ENCODE measurements at regions not wholly inside any gene's neighbourhood (a gene's known extent, or its start where the extent isn't known, plus 50 kb on each side); places are given as distances from the start of the nearest gene placed in this dataset.

DNA sequence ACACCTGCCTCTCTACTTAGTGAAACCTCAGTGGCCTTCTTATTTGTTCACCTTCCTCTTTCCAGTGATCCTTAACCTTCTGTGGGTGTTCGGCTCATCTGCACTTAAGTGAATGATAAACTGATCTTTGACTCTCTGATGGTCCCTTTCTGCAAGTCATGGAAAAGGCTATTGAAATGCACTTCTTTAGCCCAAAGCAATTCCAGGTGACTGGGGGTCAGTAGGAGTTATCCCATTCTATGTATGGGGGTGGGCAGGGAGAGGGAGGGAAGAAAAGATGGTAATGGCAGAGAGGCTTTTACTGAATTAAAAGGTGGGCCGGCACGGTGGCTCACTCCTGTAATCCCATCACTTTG, 170.8 kb downstream of the RGS9 start:
- Histone ChIP-seq H4K20me1 (ENCODE audit: insufficient read depth, low read length) (no peaks in the 10 kb centered on the region), H3K36me3 (ENCODE audit: insufficient read depth, low read length) (no peaks in the 10 kb centered on the region), H3K9ac (ENCODE audit: low read length) (no peak overlapping the region), H3K27ac (ENCODE audit: low read depth, low read length) (no peak overlapping the region), H3K4me1 (ENCODE audit: insufficient read depth, low read length) (no peaks in the 10 kb centered on the region), H3K27me3 (ENCODE audit: insufficient read depth, low read length) (peaks cover 19% of the 10 kb centered on the region), H3K9me3 (ENCODE audit: insufficient read depth, low read depth, low read length) (no peaks in the 10 kb centered on the region), H3K79me2 (ENCODE audit: insufficient read depth, low read length) (no peaks in the 10 kb centered on the region), H3K4me2 (ENCODE audit: low read length) (no peak overlapping the region), H2AFZ (ENCODE audit: low read depth, low read length) (no peak overlapping the region), H3K4me3 (ENCODE audit: insufficient read depth, low read depth, low read length) (no peak overlapping the region)
- peaks cover 34% of the 10 kb centered on the region for H3K27me3 Mint-ChIP-seq (ENCODE audit: low read depth, unreplicated experiment)
- peaks cover 9% of the 10 kb centered on the region for H3K9me3 Mint-ChIP-seq (ENCODE audit: unreplicated experiment)
- H3K27ac Mint-ChIP-seq (ENCODE audit: unreplicated experiment), result no peak overlapping the region
- no peak for FAIRE-seq
- TF ChIP-seq, protein P1, sequence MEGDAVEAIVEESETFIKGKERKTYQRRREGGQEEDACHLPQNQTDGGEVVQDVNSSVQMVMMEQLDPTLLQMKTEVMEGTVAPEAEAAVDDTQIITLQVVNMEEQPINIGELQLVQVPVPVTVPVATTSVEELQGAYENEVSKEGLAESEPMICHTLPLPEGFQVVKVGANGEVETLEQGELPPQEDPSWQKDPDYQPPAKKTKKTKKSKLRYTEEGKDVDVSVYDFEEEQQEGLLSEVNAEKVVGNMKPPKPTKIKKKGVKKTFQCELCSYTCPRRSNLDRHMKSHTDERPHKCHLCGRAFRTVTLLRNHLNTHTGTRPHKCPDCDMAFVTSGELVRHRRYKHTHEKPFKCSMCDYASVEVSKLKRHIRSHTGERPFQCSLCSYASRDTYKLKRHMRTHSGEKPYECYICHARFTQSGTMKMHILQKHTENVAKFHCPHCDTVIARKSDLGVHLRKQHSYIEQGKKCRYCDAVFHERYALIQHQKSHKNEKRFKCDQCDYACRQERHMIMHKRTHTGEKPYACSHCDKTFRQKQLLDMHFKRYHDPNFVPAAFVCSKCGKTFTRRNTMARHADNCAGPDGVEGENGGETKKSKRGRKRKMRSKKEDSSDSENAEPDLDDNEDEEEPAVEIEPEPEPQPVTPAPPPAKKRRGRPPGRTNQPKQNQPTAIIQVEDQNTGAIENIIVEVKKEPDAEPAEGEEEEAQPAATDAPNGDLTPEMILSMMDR (IDR thresholded peaks at IDR 0.05; ENCODE audit: insufficient read depth, low read depth, low read length), result no peak
- TF ChIP-seq EZH2 (IDR thresholded peaks at IDR 0.05; ENCODE audit: insufficient read depth, low read length), result no peak
- peaks cover 2% of the 10 kb centered on the region for H3K36me3 Mint-ChIP-seq (ENCODE audit: low read depth, unreplicated experiment)
- no peak overlapping the region for H3K4me3 Mint-ChIP-seq (ENCODE audit: unreplicated experiment)
- no peak for DNase-seq (ENCODE audit: low read depth)
- no peaks in the 10 kb centered on the region for H3K4me1 Mint-ChIP-seq (ENCODE audit: low read depth, unreplicated experiment)

DNA sequence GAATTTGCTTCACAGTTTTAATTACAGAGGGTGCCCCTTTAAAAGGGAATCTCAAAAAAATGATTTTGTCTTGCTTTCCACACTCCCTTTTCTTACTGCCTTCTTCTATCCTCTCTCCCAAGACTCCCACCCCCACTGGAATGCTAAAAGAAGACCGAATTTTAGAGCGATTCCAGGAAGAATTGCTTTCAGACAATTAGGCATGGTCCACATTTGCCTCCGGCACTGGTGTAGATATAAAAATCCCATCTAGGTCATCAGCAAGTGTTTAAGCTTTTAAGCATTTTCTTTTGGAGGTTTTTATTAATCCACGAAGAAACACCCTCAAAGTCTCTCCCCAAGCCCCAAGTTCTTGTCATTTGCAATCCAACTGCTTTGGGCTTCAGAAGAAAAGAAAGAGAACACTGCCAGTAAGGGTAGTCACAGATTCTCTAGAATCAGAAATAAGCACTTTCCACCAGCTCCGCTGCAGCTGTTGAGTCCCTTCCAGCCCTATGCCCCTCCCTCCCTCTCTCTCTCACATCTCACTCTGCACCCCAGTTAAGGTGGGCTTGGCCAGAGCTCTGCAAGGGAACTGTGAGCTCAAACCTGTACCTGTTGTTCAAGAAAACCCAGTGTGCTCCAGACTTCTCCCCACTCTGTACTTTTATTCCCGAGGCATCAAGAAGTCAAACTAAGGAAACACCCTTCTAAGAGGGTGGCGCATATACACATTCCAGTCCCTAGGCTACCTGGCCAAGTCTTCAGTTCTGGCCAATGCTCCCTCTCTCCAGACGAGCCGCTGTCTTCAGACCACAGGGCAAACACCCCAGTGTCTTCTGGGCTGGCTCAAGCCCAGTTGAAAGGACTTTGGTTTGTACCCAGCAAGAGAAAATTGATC, 170.2 kb downstream of the RGS9 start:
- peaks cover 19% of the 10 kb centered on the region for H3K27me3 ChIP-seq (ENCODE audit: insufficient read depth, low read length)
- Mint-ChIP-seq H3K4me3 (ENCODE audit: unreplicated experiment) (no peak overlapping the region), H3K27me3 (ENCODE audit: low read depth, unreplicated experiment) (peaks cover 33% of the 10 kb centered on the region), H3K4me1 (ENCODE audit: low read depth, unreplicated experiment) (no peaks in the 10 kb centered on the region), H3K36me3 (ENCODE audit: low read depth, unreplicated experiment) (peaks cover 4% of the 10 kb centered on the region), H3K27ac (ENCODE audit: unreplicated experiment) (no peak overlapping the region), H3K9me3 (ENCODE audit: unreplicated experiment) (peaks cover 14% of the 10 kb centered on the region)
- no peaks in the 10 kb centered on the region for H3K9me3 ChIP-seq (ENCODE audit: insufficient read depth, low read depth, low read length)
- H3K4me1 ChIP-seq (ENCODE audit: insufficient read depth, low read length), result no peaks in the 10 kb centered on the region
- H3K36me3 ChIP-seq (ENCODE audit: insufficient read depth, low read length), result no peaks in the 10 kb centered on the region
- H3K79me2 ChIP-seq (ENCODE audit: insufficient read depth, low read length), result no peaks in the 10 kb centered on the region
- DNase-seq (ENCODE audit: low read depth), result no peak
- FAIRE-seq, result no peak
- TF ChIP-seq, protein P1 (IDR thresholded peaks at IDR 0.05; ENCODE audit: insufficient read depth, low read depth, low read length), result no peak
- TF ChIP-seq EZH2 (IDR thresholded peaks at IDR 0.05; ENCODE audit: insufficient read depth, low read length), result no peak
- no peak overlapping the region for H3K9ac ChIP-seq (ENCODE audit: low read length)
- no peak overlapping the region for H3K4me2 ChIP-seq (ENCODE audit: low read length)
- no peaks in the 10 kb centered on the region for H4K20me1 ChIP-seq (ENCODE audit: insufficient read depth, low read length)
- no peak overlapping the region for H3K27ac ChIP-seq (ENCODE audit: low read depth, low read length)
- no peak overlapping the region for H2AFZ ChIP-seq (ENCODE audit: low read depth, low read length)
- H3K4me3 ChIP-seq (ENCODE audit: insufficient read depth, low read depth, low read length), result no peak overlapping the region

DNA sequence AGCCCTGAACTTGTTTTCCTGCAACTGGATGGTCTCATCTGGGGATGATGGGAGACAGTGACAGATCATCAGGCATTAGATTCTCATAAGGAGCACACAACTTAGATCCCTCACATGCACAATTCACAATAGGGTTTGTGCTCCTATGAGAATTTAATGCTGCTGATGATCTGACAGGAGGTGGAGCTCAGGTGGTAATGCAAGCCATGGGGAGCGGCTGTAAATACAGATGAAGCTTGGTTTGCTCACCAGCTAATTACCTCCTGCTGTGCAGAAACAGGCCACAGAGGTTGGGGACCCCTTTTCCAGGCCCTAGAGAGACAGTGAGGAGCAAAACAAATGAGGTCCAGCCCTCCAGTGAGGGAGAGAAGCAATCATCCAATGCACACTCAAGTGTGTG, 168.6 kb downstream of the RGS9 start:
- H3K4me3 Mint-ChIP-seq (ENCODE audit: unreplicated experiment), result no peak overlapping the region
- H3K4me1 Mint-ChIP-seq (ENCODE audit: low read depth, unreplicated experiment), result no peaks in the 10 kb centered on the region
- Histone ChIP-seq H3K9ac (ENCODE audit: low read length) (no peak overlapping the region), H3K4me1 (ENCODE audit: insufficient read depth, low read length) (no peaks in the 10 kb centered on the region), H4K20me1 (ENCODE audit: insufficient read depth, low read length) (no peaks in the 10 kb centered on the region), H3K79me2 (ENCODE audit: insufficient read depth, low read length) (no peaks in the 10 kb centered on the region), H3K27me3 (ENCODE audit: insufficient read depth, low read length) (peaks cover 19% of the 10 kb centered on the region), H3K36me3 (ENCODE audit: insufficient read depth, low read length) (no peaks in the 10 kb centered on the region), H3K27ac (ENCODE audit: low read depth, low read length) (no peak overlapping the region), H2AFZ (ENCODE audit: low read depth, low read length) (no peak overlapping the region), H3K4me2 (ENCODE audit: low read length) (no peak overlapping the region), H3K4me3 (ENCODE audit: insufficient read depth, low read depth, low read length) (no peak overlapping the region), H3K9me3 (ENCODE audit: insufficient read depth, low read depth, low read length) (no peaks in the 10 kb centered on the region)
- peaks cover 14% of the 10 kb centered on the region for H3K9me3 Mint-ChIP-seq (ENCODE audit: unreplicated experiment)
- H3K27me3 Mint-ChIP-seq (ENCODE audit: low read depth, unreplicated experiment), result peaks cover 29% of the 10 kb centered on the region
- no peak overlapping the region for H3K27ac Mint-ChIP-seq (ENCODE audit: unreplicated experiment)
- peaks cover 2% of the 10 kb centered on the region for H3K36me3 Mint-ChIP-seq (ENCODE audit: low read depth, unreplicated experiment)
- TF ChIP-seq EZH2 (IDR thresholded peaks at IDR 0.05; ENCODE audit: insufficient read depth, low read length), result no peak
- TF ChIP-seq, protein P1 (IDR thresholded peaks at IDR 0.05; ENCODE audit: insufficient read depth, low read depth, low read length), result no peak
- DNase-seq (ENCODE audit: low read depth) (no peak), FAIRE-seq (no peak)

Measured in astrocyte (in vitro differentiated cells and primary cell).